ENCODE measurements at regions not wholly inside any gene's neighbourhood (a gene's known extent, or its start where the extent isn't known, plus 50 kb on each side); places are given as distances from the start of the nearest gene placed in this dataset.

GRCh38 chr4:29405116-29405515 is 1315.1 kb upstream of the PCDH7 start:
- Histone ChIP-seq H3K4me1 (ENCODE audit: control insufficient read depth, insufficient read depth, low read length) (no peaks in the 10 kb centered on the region), H3K27me3 (ENCODE audit: control insufficient read depth, insufficient read depth) (no peaks in the 10 kb centered on the region), H3K27ac (ENCODE audit: low read length) (no peak overlapping the region), H3K9me3 (ENCODE audit: control insufficient read depth, low read length) (no peaks in the 10 kb centered on the region), H3K4me3 (ENCODE audit: low read length) (no peak overlapping the region)
- ATAC-seq (no peak), DNase-seq (no peak)
- intact Hi-C loops (cut with DNase I): no loop called here
- 49% methylated on average over 3 of the region's 3 CpGs for WGBS

GRCh38 chr4:29415771-29416170 is 1304.4 kb upstream of the PCDH7 start:
- no peaks in the 10 kb centered on the region for H3K27me3 ChIP-seq (ENCODE audit: control insufficient read depth, insufficient read depth)
- no peaks in the 10 kb centered on the region for H3K4me1 ChIP-seq (ENCODE audit: control insufficient read depth, insufficient read depth, low read length)
- intact Hi-C loops (cut with DNase I): no loop called here
- no peak for ATAC-seq
- no peak for DNase-seq
- no peak overlapping the region for H3K27ac ChIP-seq (ENCODE audit: low read length)
- WGBS: 75% methylated on average over 3 of the region's 3 CpGs
- no peaks in the 10 kb centered on the region for H3K9me3 ChIP-seq (ENCODE audit: control insufficient read depth, low read length)
- no peak overlapping the region for H3K4me3 ChIP-seq (ENCODE audit: low read length)

GRCh38 chr4:29423836-29424721 is 1296.1 kb upstream of the PCDH7 start:
- no peak overlapping the region for H3K4me3 ChIP-seq (ENCODE audit: low read length)
- H3K9me3 ChIP-seq (ENCODE audit: control insufficient read depth, low read length): no peaks in the 10 kb centered on the region
- no peak for ATAC-seq
- intact Hi-C loops (cut with DNase I): no loop called here
- WGBS: 60% methylated on average over 7 of the region's 7 CpGs
- no peak for DNase-seq
- no peaks in the 10 kb centered on the region for H3K27me3 ChIP-seq (ENCODE audit: control insufficient read depth, insufficient read depth)
- no peak overlapping the region for H3K27ac ChIP-seq (ENCODE audit: low read length)
- H3K4me1 ChIP-seq (ENCODE audit: control insufficient read depth, insufficient read depth, low read length): no peaks in the 10 kb centered on the region

- 69% methylated on average over 5 of the region's 5 CpGs for WGBS
- no peak for DNase-seq
- intact Hi-C loops (cut with DNase I): no loop called here
These were observed 1266.8 kb upstream of the PCDH7 start for GRCh38 chr4:29453303-29453820.

GRCh38 chr4:29459926-29460325 is 1260.2 kb upstream of the PCDH7 start:
- intact Hi-C loops (cut with DNase I): loop anchor here in 1 of 4 donors (5.0 kb wide), 1 partner anchor 218 kb away; no protein-coding TSS in a partner anchor
- no peak for ATAC-seq

More at GRCh38 chr4:29453303-29453820, 1266.8 kb upstream of the PCDH7 start:
- Histone ChIP-seq H3K27me3 (ENCODE audit: control insufficient read depth, insufficient read depth) (no peaks in the 10 kb centered on the region), H3K4me3 (ENCODE audit: low read length) (no peak overlapping the region), H3K27ac (ENCODE audit: low read length) (no peak overlapping the region), H3K4me1 (ENCODE audit: control insufficient read depth, insufficient read depth, low read length) (no peaks in the 10 kb centered on the region), H3K9me3 (ENCODE audit: control insufficient read depth, low read length) (no peaks in the 10 kb centered on the region)
- no peak for ATAC-seq

GRCh38 chr4:29467044-29467717 is 1253.0 kb upstream of the PCDH7 start:
- no peak for DNase-seq
- WGBS: 14% methylated on average over 1 of the region's 1 CpG
- no peak overlapping the region for H3K27ac ChIP-seq (ENCODE audit: low read length)
- no peak for ATAC-seq
- no peak overlapping the region for H3K4me3 ChIP-seq (ENCODE audit: low read length)
- H3K4me1 ChIP-seq (ENCODE audit: control insufficient read depth, insufficient read depth, low read length): no peaks in the 10 kb centered on the region
- H3K9me3 ChIP-seq (ENCODE audit: control insufficient read depth, low read length): no peaks in the 10 kb centered on the region
- H3K27me3 ChIP-seq (ENCODE audit: control insufficient read depth, insufficient read depth): no peaks in the 10 kb centered on the region
- intact Hi-C loops (cut with DNase I): no loop called here

More at GRCh38 chr4:29459926-29460325, 1260.2 kb upstream of the PCDH7 start:
- Histone ChIP-seq H3K4me1 (ENCODE audit: control insufficient read depth, insufficient read depth, low read length) (no peaks in the 10 kb centered on the region), H3K4me3 (ENCODE audit: low read length) (no peak overlapping the region), H3K9me3 (ENCODE audit: control insufficient read depth, low read length) (no peaks in the 10 kb centered on the region), H3K27ac (ENCODE audit: low read length) (no peak overlapping the region), H3K27me3 (ENCODE audit: control insufficient read depth, insufficient read depth) (no peaks in the 10 kb centered on the region)
- DNase-seq: no peak
- WGBS: 86% methylated on average over 3 of the region's 3 CpGs

Small RNA genes in the stretch of these regions (microRNA-seq; reads per million reads assigned to microRNA genes)
- gene MIR4275: 0 reads per million in 2 donors
